ENCODE measurements at regions not wholly inside any gene's neighbourhood (a gene's known extent, or its start where the extent isn't known, plus 50 kb on each side); places are given as distances from the start of the nearest gene placed in this dataset.

GRCh38 chr7:17722798-17723197, 217.5 kb downstream of the SNX13 start:
- TF ChIP-seq, protein P1, sequence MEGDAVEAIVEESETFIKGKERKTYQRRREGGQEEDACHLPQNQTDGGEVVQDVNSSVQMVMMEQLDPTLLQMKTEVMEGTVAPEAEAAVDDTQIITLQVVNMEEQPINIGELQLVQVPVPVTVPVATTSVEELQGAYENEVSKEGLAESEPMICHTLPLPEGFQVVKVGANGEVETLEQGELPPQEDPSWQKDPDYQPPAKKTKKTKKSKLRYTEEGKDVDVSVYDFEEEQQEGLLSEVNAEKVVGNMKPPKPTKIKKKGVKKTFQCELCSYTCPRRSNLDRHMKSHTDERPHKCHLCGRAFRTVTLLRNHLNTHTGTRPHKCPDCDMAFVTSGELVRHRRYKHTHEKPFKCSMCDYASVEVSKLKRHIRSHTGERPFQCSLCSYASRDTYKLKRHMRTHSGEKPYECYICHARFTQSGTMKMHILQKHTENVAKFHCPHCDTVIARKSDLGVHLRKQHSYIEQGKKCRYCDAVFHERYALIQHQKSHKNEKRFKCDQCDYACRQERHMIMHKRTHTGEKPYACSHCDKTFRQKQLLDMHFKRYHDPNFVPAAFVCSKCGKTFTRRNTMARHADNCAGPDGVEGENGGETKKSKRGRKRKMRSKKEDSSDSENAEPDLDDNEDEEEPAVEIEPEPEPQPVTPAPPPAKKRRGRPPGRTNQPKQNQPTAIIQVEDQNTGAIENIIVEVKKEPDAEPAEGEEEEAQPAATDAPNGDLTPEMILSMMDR (IDR thresholded peaks at IDR 0.05), result no peak
- no peak for TF ChIP-seq POLR2A (IDR thresholded peaks at IDR 0.05)
